K562 (cell line): ENCODE measurements at regions not wholly inside any gene's neighbourhood (a gene's known extent, or its start where the extent isn't known, plus 50 kb on each side); places are given as distances from the start of the nearest gene placed in this dataset.

Source experiments
- ATAC-seq: fragments of 200-7000 bp; cut with Tn5 transposase; 3 replicates; pipeline ENCODE4 v1.9.1; 2020; ENCODE audit warnings: moderate library complexity
- BruUV-seq: library from RNA; stranded (reverse); fragments of 400-500 nt; replicated peaks from 2 replicates; lab custom pipeline; 2021; lab: Mats Ljungman, UMichigan
- CTCF ChIA-PET: fragments of 300-600 bp; formaldehyde crosslinking; extraction: SDS; loops from one replicate; lab custom pipeline; 2021; ENCODE audit warnings: low intra/inter-chr PET ratio; lab: Yijun Ruan, JAX
- POLR2A ChIA-PET: fragments of 300-600, 350-650 bp; sonication (Branson Sonifier 250); formaldehyde crosslinking; extraction: SDS; loops from one replicate; lab custom pipeline; 2021; ENCODE audit warnings: antibody characterized with exemption, inconsistent platforms; lab: Yijun Ruan, JAX
- DNase-seq, 4 experiments: peaks; one replicate each; pipeline versions ENCODE4 v3.0.0 to v3.0.0-alpha.2; 2011 to 2018; ENCODE audit warnings: low spot score in 3 of 4, mixed read lengths in 3 of 4; ENCODE audit errors: extremely low read depth in 1 of 4
- FAIRE-seq: peaks from 2 replicates; lab custom pipeline; 2011; peaks lifted over from hg19 to GRCh38; lab: Jason Lieb, UNC
- H2AFZ ChIP-seq: 2 replicates; pipeline ENCODE4 v1.6.0; 2011; ENCODE audit warnings: low read depth, low read length, control low read depth, inconsistent platforms
- H3K27ac ChIP-seq: fragments of 200-600 bp; 3 replicates; pipeline ENCODE4 v1.8.0; 2011; ENCODE audit warnings: low read depth, mild to moderate bottlenecking, control low read depth, inconsistent platforms, low read length, moderate library complexity, mixed read lengths; ENCODE audit errors: extremely low read depth
- H3K27me3 ChIP-seq, 2 experiments: fragments of 300-600 bp in 1 of 2; 2 replicates in 1 of 2; 3 replicates in 1 of 2; pipeline versions ENCODE4 v1.6.0 to v1.8.0; 2011; ENCODE audit warnings: inconsistent platforms in 2 of 2, low read length in 2 of 2, mild to moderate bottlenecking in 1 of 2, mixed read lengths in 1 of 2, moderate library complexity in 1 of 2; ENCODE audit not compliant: control insufficient read depth in 2 of 2, insufficient read depth in 2 of 2
- H3K36me3 ChIP-seq: fragments of 300-600 bp; 3 replicates; pipeline ENCODE4 v1.8.0; 2011; ENCODE audit warnings: mild to moderate bottlenecking, low read length, inconsistent platforms; ENCODE audit not compliant: control insufficient read depth, insufficient read depth
- H3K4me1 ChIP-seq, 2 experiments: fragments of 200-600 bp in 1 of 2; replicated peaks in 1 of 2; 2 replicates in 1 of 2; 3 replicates in 1 of 2; pipeline versions ENCODE4 v1.5.1 to v1.8.0; 2011; ENCODE audit warnings: inconsistent platforms in 2 of 2, low read length in 2 of 2, mild to moderate bottlenecking in 1 of 2, mixed read lengths in 1 of 2, moderate library complexity in 1 of 2; ENCODE audit not compliant: control insufficient read depth in 2 of 2, insufficient read depth in 2 of 2
- H3K4me2 ChIP-seq: 2 replicates; pipeline ENCODE4 v1.6.1; 2011; ENCODE audit warnings: low read length, control low read depth, inconsistent platforms, mixed read lengths; ENCODE audit not compliant: insufficient read depth
- H3K4me3 ChIP-seq: fragments of 200-600 bp; sonication (generic), shearing (Covaris generic); 2 replicates; pipeline ENCODE4 v1.5.1; 2016; ENCODE audit warnings: control low read depth, inconsistent platforms
- H3K79me2 ChIP-seq: fragments of 200-600 bp; 3 replicates; pipeline ENCODE4 v1.8.0; 2011; ENCODE audit warnings: low read length, inconsistent platforms; ENCODE audit not compliant: control insufficient read depth, insufficient read depth
- H3K9ac ChIP-seq, 2 experiments: 2 replicates each; pipeline versions ENCODE4 v1.6.0 to v1.6.1; 2011; ENCODE audit warnings: low read depth in 2 of 2, low read length in 2 of 2, control low read depth in 1 of 2, inconsistent platforms in 1 of 2, mild to moderate bottlenecking in 1 of 2, mixed read lengths in 1 of 2; ENCODE audit not compliant: insufficient read depth in 1 of 2
- H3K9me1 ChIP-seq: one replicate; pipeline ENCODE4 v1.6.0; 2011; ENCODE audit warnings: inconsistent platforms, mild to moderate bottlenecking, low read length, moderate library complexity; ENCODE audit not compliant: control insufficient read depth, insufficient read depth
- H3K9me3 ChIP-seq: replicated peaks from 2 replicates; pipeline ENCODE4 v1.5.1; 2011; ENCODE audit warnings: low read depth, low read length, inconsistent platforms; ENCODE audit not compliant: control insufficient read depth, insufficient read depth
- H4K20me1 ChIP-seq: replicated peaks from 2 replicates; pipeline ENCODE4 v1.6.1; 2011; ENCODE audit warnings: low read length, inconsistent platforms, mixed read lengths; ENCODE audit not compliant: control insufficient read depth, insufficient read depth
- CBFA2T3 ChIP-seq: fragments of 450-650 bp; IDR thresholded peaks from 2 replicates; pipeline ENCODE4 v1.6.1; 2017
- CCAR2 ChIP-seq: fragments of 200-400 bp; formaldehyde crosslinking; IDR thresholded peaks from 2 replicates; pipeline ENCODE4 v1.6.1; 2017; ENCODE audit warnings: mild to moderate bottlenecking, low read depth, low read length
- CCNT2 ChIP-seq: IDR thresholded peaks from 2 replicates; pipeline ENCODE4 v1.6.1; 2011; ENCODE audit warnings: borderline replicate concordance, low read depth, mild to moderate bottlenecking, moderate library complexity, mixed read lengths, low read length; ENCODE audit not compliant: insufficient read length; ENCODE audit errors: extremely low read depth
- ETS1 ChIP-seq: conservative IDR thresholded peaks from 2 replicates; pipeline ENCODE4 v1.6.1; 2011; ENCODE audit warnings: low read depth, mild to moderate bottlenecking, low read length; ENCODE audit not compliant: control insufficient read depth
- JUN ChIP-seq, 2 experiments: sonication (generic) in 1 of 2; formaldehyde crosslinking in 1 of 2; IDR thresholded peaks; 2 replicates each; pipeline versions ENCODE4 v1.6.1 to v1.8.0; 2012 to 2022; ENCODE audit warnings: borderline replicate concordance in 2 of 2, mild to moderate bottlenecking in 2 of 2, improper control_type of control experiment in 1 of 2, low read depth in 1 of 2, low read length in 1 of 2, missing genetic modification reagents in 1 of 2
- MCM3 ChIP-seq: fragments of 450-650 bp; IDR thresholded peaks from 2 replicates; pipeline ENCODE4 v1.6.1; 2016
- NRF1 ChIP-seq, 2 experiments: fragments of 450-650 bp; IDR thresholded peaks in 1 of 2; conservative IDR thresholded peaks in 1 of 2; 2 replicates each; pipeline ENCODE4 v1.6.1; 2014; ENCODE audit warnings: mild to moderate bottlenecking in 2 of 2
- PML ChIP-seq: IDR thresholded peaks from 2 replicates; pipeline ENCODE4 v1.6.1; 2012; ENCODE audit warnings: low read length, inconsistent platforms
- RBM25 ChIP-seq: fragments of 200-400 bp; formaldehyde crosslinking; IDR thresholded peaks from 2 replicates; pipeline ENCODE4 v1.6.1; 2018; ENCODE audit warnings: low read length, low read depth, moderate library complexity; ENCODE audit not compliant: severe bottlenecking
- SAFB2 ChIP-seq: fragments of 200-400 bp; formaldehyde crosslinking; IDR thresholded peaks from 2 replicates; pipeline ENCODE4 v1.6.1; 2018; ENCODE audit warnings: borderline replicate concordance, low read length, low read depth, moderate library complexity; ENCODE audit not compliant: severe bottlenecking
- SMARCB1 ChIP-seq: IDR thresholded peaks from 2 replicates; pipeline ENCODE4 v1.6.1; 2011; ENCODE audit warnings: improper control_type of control experiment, low read depth; ENCODE audit not compliant: insufficient read length
- SNIP1 ChIP-seq: fragments of 450-650 bp; IDR thresholded peaks from 2 replicates; pipeline ENCODE4 v1.7.1; 2017; ENCODE audit warnings: low read depth, mild to moderate bottlenecking
- TRIM25 ChIP-seq: fragments of 450-650 bp; IDR thresholded peaks from 2 replicates; pipeline ENCODE4 v1.7.0; 2016; ENCODE audit warnings: borderline replicate concordance
- ZNF311 ChIP-seq: fragments of 250-450 bp; sonication (Bioruptor Pico); IDR thresholded peaks from 2 replicates; pipeline ENCODE4 v1.4.0; 2020; ENCODE audit warnings: mild to moderate bottlenecking, moderate library complexity
- WGBS: fragments of 100-300 bp; shearing (Covaris generic); methylation state at CpG from one replicate; pipeline ENCODE4 v1.1.6; 2016; ENCODE audit warnings: low coverage, mixed read lengths; ENCODE audit not compliant: insufficient coverage; ENCODE audit errors: missing lambda C conversion rate; 5-methylcytosine and 5-hydroxymethylcytosine counted together
- in situ Hi-C: fragments of 300-500 bp; cut with MboI; formaldehyde crosslinking; loops from 4 replicates; pipeline ENCODE4 v1.15.0; 2018; ENCODE audit warnings: inconsistent platforms, mixed read lengths
- intact Hi-C: fragments of 100-400 bp; cut with micrococcal nuclease; formaldehyde crosslinking; loops from 2 replicates; pipeline ENCODE4 v1.14.2; 2022

GRCh38 chr6:22399693-22400092 is 102.9 kb upstream of the PRL start:
- Histone ChIP-seq H3K27me3 (no peaks in the 10 kb centered on the region), H3K9me3 (no peaks in the 10 kb centered on the region), H3K4me1 (no peaks in the 10 kb centered on the region), H4K20me1 (no peaks in the 10 kb centered on the region), H3K36me3 (no peaks in the 10 kb centered on the region), H3K4me3 (no peak overlapping the region), H3K79me2 (no peaks in the 10 kb centered on the region), H2AFZ (no peak overlapping the region), H3K4me2 (no peak overlapping the region), H3K9me1 (no peaks in the 10 kb centered on the region), H3K27ac (no peak overlapping the region), H3K9ac (no peak overlapping the region)
- ChIA-PET POLR2A (no interaction called here), CTCF (no interaction called here)
- ATAC-seq (no peak), DNase-seq (no peak), FAIRE-seq (no peak)
- BruUV-seq = no TSS peak
- intact Hi-C loops = no loop called here
- 0% methylated on average over 4 of the region's 4 CpGs for WGBS
- in situ Hi-C loops = no loop called here
- TF ChIP-seq SMARCB1 (no peak), JUN (IDR thresholded peaks at IDR 0.05; ENCODE audit: borderline replicate concordance, low read depth, low read length) (no peak), JUN (CRISPR knock-in tag; IDR thresholded peaks at IDR 0.05; ENCODE audit: borderline replicate concordance) (no peak), RBM25 (no peak), SAFB2 (no peak), NRF1 (conservative IDR thresholded peaks at IDR 0.05 in 1 of 2, IDR thresholded peaks at IDR 0.05 in 1 of 2) (no peak), MCM3 (no peak), TRIM25 (no peak), CCNT2 (no peak), CBFA2T3 (no peak), SNIP1 (no peak), PML (no peak), CCAR2 (no peak), ZNF311 (CRISPR knock-in tag) (no peak), ETS1 (no peak)
